ENCODE measurements at regions not wholly inside any gene's neighbourhood (a gene's known extent, or its start where the extent isn't known, plus 50 kb on each side); places are given as distances from the start of the nearest gene placed in this dataset.
"Not testable (repeated sequence)": the region's sequence is repeated elsewhere in the genome, so short reads cannot be mapped to it uniquely, and the experiment has no call there.

GRCh38 chr7:32661501-32661900 lies 166.2 kb downstream of the AVL9 start:
- no peak for TF ChIP-seq CTCF (conservative IDR thresholded peaks at IDR 0.05; ENCODE audit: low read length)
- DNase-seq (ENCODE audit: low read depth): no peak

GRCh38 chr7:32660936-32661335 lies 165.6 kb downstream of the AVL9 start:
- TF ChIP-seq CTCF (conservative IDR thresholded peaks at IDR 0.05; ENCODE audit: low read length): no peak
- H3K4me3 ChIP-seq (ENCODE audit: low read length): no peak overlapping the region
- peak; percentile 42 for DNase-seq (ENCODE audit: low read depth)

More at GRCh38 chr7:32661501-32661900, 166.2 kb downstream of the AVL9 start:
- H3K4me3 ChIP-seq (ENCODE audit: low read length): no peak overlapping the region

GRCh38 chr7:32659853-32660252 lies 164.6 kb downstream of the AVL9 start:
- DNase-seq (ENCODE audit: low read depth): no peak
- no peak for TF ChIP-seq CTCF (conservative IDR thresholded peaks at IDR 0.05; ENCODE audit: low read length)
- no peak overlapping the region for H3K4me3 ChIP-seq (ENCODE audit: low read length)

GRCh38 chr7:32658467-32658869 lies 163.2 kb downstream of the AVL9 start:
- TF ChIP-seq CTCF (conservative IDR thresholded peaks at IDR 0.05; ENCODE audit: low read length): no peak
- DNase-seq (ENCODE audit: low read depth): no peak
- H3K4me3 ChIP-seq (ENCODE audit: low read length): no peak overlapping the region

GRCh38 chr7:32658034-32658433 lies 162.7 kb downstream of the AVL9 start:
- TF ChIP-seq CTCF (conservative IDR thresholded peaks at IDR 0.05; ENCODE audit: low read length): no peak
- DNase-seq (ENCODE audit: low read depth): no peak
- no peak overlapping the region for H3K4me3 ChIP-seq (ENCODE audit: low read length)

- not testable (repeated sequence) for DNase-seq (ENCODE audit: low read depth); H3K4me3 ChIP-seq (ENCODE audit: low read length)
These were observed 159.3 kb downstream of the AVL9 start for GRCh38 chr7:32654549-32654948.

- not testable (repeated sequence) for H3K4me3 ChIP-seq (ENCODE audit: low read length); DNase-seq (ENCODE audit: low read depth)
These were observed 155.1 kb downstream of the AVL9 start for GRCh38 chr7:32650356-32650755.

- no peak for TF ChIP-seq CTCF (conservative IDR thresholded peaks at IDR 0.05; ENCODE audit: low read length)
- DNase-seq (ENCODE audit: low read depth): no peak
- no peak overlapping the region for H3K4me3 ChIP-seq (ENCODE audit: low read length)
These were observed 153.3 kb downstream of the AVL9 start for GRCh38 chr7:32648408-32649156.

- not testable (repeated sequence) for H3K4me3 ChIP-seq (ENCODE audit: low read length); DNase-seq (ENCODE audit: low read depth)
These were observed 150.0 kb downstream of the AVL9 start for GRCh38 chr7:32645255-32645654.
